MM.1S (cell line): ENCODE measurements at regions not wholly inside any gene's neighbourhood (a gene's known extent, or its start where the extent isn't known, plus 50 kb on each side); places are given as distances from the start of the nearest gene placed in this dataset.
"Not testable (repeated sequence)": the region's sequence is repeated elsewhere in the genome, so short reads cannot be mapped to it uniquely, and the experiment has no call there.

Experiments
- DNase-seq: peaks from one replicate; pipeline ENCODE4 v3.0.0-alpha.2; 2015
- H2AFZ ChIP-seq: fragments of 300-600 bp; sonication (generic); 2 replicates; pipeline ENCODE4 v1.6.0; 2016; ENCODE audit warnings: antibody characterized with exemption, low read length
- H3F3A ChIP-seq: fragments of 300-600 bp; sonication (generic); 2 replicates; pipeline ENCODE4 v1.6.1; 2016; ENCODE audit warnings: mild to moderate bottlenecking, antibody characterized with exemption, low read length, moderate library complexity, mixed read lengths; ENCODE audit not compliant: insufficient read depth
- H3K27ac ChIP-seq: fragments of 300-600 bp; sonication (generic); 2 replicates; pipeline ENCODE4 v1.5.1; 2016; ENCODE audit warnings: mild to moderate bottlenecking, low read length
- H3K27me3 ChIP-seq: fragments of 300-600 bp; sonication (generic); replicated peaks from 2 replicates; pipeline ENCODE4 v1.6.0; 2016; ENCODE audit warnings: low read length; ENCODE audit not compliant: insufficient read depth
- H3K36me3 ChIP-seq: fragments of 300-600 bp; sonication (generic); replicated peaks from 2 replicates; pipeline ENCODE4 v1.6.1; 2016; ENCODE audit warnings: mild to moderate bottlenecking, low read length, mixed read lengths; ENCODE audit not compliant: insufficient read depth
- H3K4me1 ChIP-seq: fragments of 300-600 bp; sonication (generic); 2 replicates; pipeline ENCODE4 v1.6.1; 2016; ENCODE audit warnings: low read length, mixed read lengths
- H3K4me2 ChIP-seq: fragments of 300-600 bp; sonication (generic); 2 replicates; pipeline ENCODE4 v1.6.0; 2016; ENCODE audit warnings: low read depth, low read length
- H3K4me3 ChIP-seq: fragments of 300-600 bp; sonication (generic); 2 replicates; pipeline ENCODE4 v1.5.1; 2016; ENCODE audit warnings: low read length, mixed read lengths
- H3K79me2 ChIP-seq: fragments of 300-600 bp; sonication (generic); 2 replicates; pipeline ENCODE4 v1.6.1; 2016; ENCODE audit warnings: mixed run types, low read length, mixed read lengths
- H3K9ac ChIP-seq: fragments of 300-600 bp; sonication (generic); 2 replicates; pipeline ENCODE4 v1.6.1; 2016; ENCODE audit warnings: low read length, mixed read lengths
- H3K9me2 ChIP-seq: fragments of 300-600 bp; sonication (generic); replicated peaks from 2 replicates; pipeline ENCODE4 v1.6.1; 2016; ENCODE audit warnings: mild to moderate bottlenecking, low read length, mixed read lengths; ENCODE audit not compliant: insufficient read depth
- H3K9me3 ChIP-seq: fragments of 300-600 bp; sonication (generic); replicated peaks from 2 replicates; pipeline ENCODE4 v1.6.1; 2016; ENCODE audit warnings: mild to moderate bottlenecking, low read length, mixed read lengths; ENCODE audit not compliant: insufficient read depth
- H4K20me1 ChIP-seq: fragments of 300-600 bp; sonication (generic); 2 replicates; pipeline ENCODE4 v1.6.1; 2016; ENCODE audit warnings: mild to moderate bottlenecking, low read length, moderate library complexity, mixed read lengths; ENCODE audit not compliant: insufficient read depth
- CTCF ChIP-seq: fragments of 300-600 bp; sonication (generic); IDR thresholded peaks from 2 replicates; pipeline ENCODE4 v1.5.1; 2016; ENCODE audit warnings: antibody characterized with exemption, low read length, mixed read lengths
- EZH2 ChIP-seq: fragments of 300-600 bp; sonication (generic); optimal IDR thresholded peaks from 2 replicates; pipeline ENCODE3; 2017; ENCODE audit warnings: low read depth, mild to moderate bottlenecking, antibody characterized with exemption, low read length, mixed read lengths
- EZH2phosphoT487 ChIP-seq: fragments of 300-600 bp; sonication (generic); IDR thresholded peaks from 2 replicates; pipeline ENCODE4 v1.6.1; 2018; ENCODE audit warnings: antibody characterized with exemption, low read length

- no peaks in the 10 kb centered on the region for H3K36me3 ChIP-seq
- no peaks in the 10 kb centered on the region for H3K9me2 ChIP-seq
- H3K4me1 ChIP-seq = no peaks in the 10 kb centered on the region
- no peak for TF ChIP-seq CTCF
- no peak for TF ChIP-seq EZH2
- TF ChIP-seq EZH2phosphoT487 = no peak
- H2AFZ ChIP-seq = no peak overlapping the region
- H4K20me1 ChIP-seq = no peaks in the 10 kb centered on the region
- H3F3A ChIP-seq = no peaks in the 10 kb centered on the region
- no peak overlapping the region for H3K9ac ChIP-seq
- H3K27me3 ChIP-seq = no peaks in the 10 kb centered on the region
- no peaks in the 10 kb centered on the region for H3K79me2 ChIP-seq
- H3K27ac ChIP-seq = no peak overlapping the region
- DNase-seq = no peak
- H3K9me3 ChIP-seq = no peaks in the 10 kb centered on the region
- no peak overlapping the region for H3K4me3 ChIP-seq
- no peak overlapping the region for H3K4me2 ChIP-seq
Observed at GRCh38 chr18:21980744-21981143, 188.6 kb upstream of the GATA6 start.

DNA sequence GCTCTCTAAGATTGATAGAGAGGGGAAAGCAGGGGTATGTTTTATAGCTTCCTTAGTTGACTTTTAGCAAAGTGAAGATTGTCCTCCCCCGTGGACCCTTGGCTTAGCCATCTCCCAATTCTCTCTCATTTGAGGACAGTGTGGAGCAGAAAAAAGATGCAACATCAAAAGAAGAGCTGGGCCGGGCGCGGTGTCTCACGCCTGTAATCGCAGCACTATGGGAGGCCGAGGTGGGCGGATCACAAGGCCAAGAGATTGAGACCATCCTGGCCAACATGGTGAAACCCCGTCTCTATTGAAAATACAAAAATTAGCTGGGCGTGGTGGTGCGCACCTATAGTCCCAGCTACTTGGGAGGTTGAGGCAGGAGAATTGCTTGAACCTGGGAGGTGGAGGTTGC is 187.9 kb upstream of the GATA6 start:
- H3K27ac ChIP-seq, H3K36me3 ChIP-seq, H3K79me2 ChIP-seq, H3K9me2 ChIP-seq, H3F3A ChIP-seq, H2AFZ ChIP-seq, H3K4me1 ChIP-seq, H3K4me2 ChIP-seq, H3K9me3 ChIP-seq, H4K20me1 ChIP-seq, DNase-seq, H3K27me3 ChIP-seq, H3K9ac ChIP-seq, H3K4me3 ChIP-seq: not testable (repeated sequence)

GRCh38 chr18:21991081-21991534 is 178.3 kb upstream of the GATA6 start:
- H3K27me3 ChIP-seq = no peaks in the 10 kb centered on the region
- H3K79me2 ChIP-seq = no peaks in the 10 kb centered on the region
- H3K9me2 ChIP-seq = no peaks in the 10 kb centered on the region
- H3K4me3 ChIP-seq = no peak overlapping the region
- no peaks in the 10 kb centered on the region for H3K4me1 ChIP-seq
- no peak overlapping the region for H2AFZ ChIP-seq
- H3F3A ChIP-seq = no peaks in the 10 kb centered on the region
- TF ChIP-seq CTCF (no peak), EZH2 (no peak), EZH2phosphoT487 (no peak)
- no peaks in the 10 kb centered on the region for H4K20me1 ChIP-seq
- no peaks in the 10 kb centered on the region for H3K9me3 ChIP-seq
- no peaks in the 10 kb centered on the region for H3K36me3 ChIP-seq
- H3K27ac ChIP-seq = no peak overlapping the region
- no peak overlapping the region for H3K4me2 ChIP-seq
- no peak overlapping the region for H3K9ac ChIP-seq
- DNase-seq = no peak

DNA sequence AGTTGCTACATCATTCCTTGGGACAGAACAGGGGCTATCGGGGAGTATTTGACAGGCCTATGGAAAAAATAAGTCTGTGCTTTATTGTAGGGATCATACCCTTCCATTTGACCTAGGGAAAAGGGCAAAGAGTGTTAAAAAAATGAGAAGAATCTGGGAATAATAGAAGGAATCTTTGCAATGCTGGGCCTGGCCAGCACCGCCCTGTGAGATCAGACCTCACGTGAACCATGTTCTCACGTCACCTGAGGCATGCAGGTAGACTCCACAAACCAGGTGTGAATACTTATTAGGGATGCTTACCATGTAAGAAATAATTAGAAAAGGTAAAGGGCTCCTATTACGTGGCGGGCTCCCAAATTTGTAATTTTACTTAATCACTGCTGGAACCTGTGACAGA is 177.5 kb upstream of the GATA6 start:
- Histone ChIP-seq H3K4me1 (no peaks in the 10 kb centered on the region), H3K4me2 (no peak overlapping the region), H3K27me3 (no peaks in the 10 kb centered on the region), H3K36me3 (no peaks in the 10 kb centered on the region), H3F3A (no peaks in the 10 kb centered on the region), H3K9me3 (no peaks in the 10 kb centered on the region), H3K9me2 (no peaks in the 10 kb centered on the region), H2AFZ (no peak overlapping the region), H3K9ac (no peak overlapping the region), H3K4me3 (no peak overlapping the region), H3K27ac (no peak overlapping the region), H4K20me1 (no peaks in the 10 kb centered on the region), H3K79me2 (no peaks in the 10 kb centered on the region)
- TF ChIP-seq EZH2phosphoT487 (no peak), EZH2 (no peak), CTCF (no peak)
- no peak for DNase-seq
